ENCODE measurements at regions not wholly inside any gene's neighbourhood (a gene's known extent, or its start where the extent isn't known, plus 50 kb on each side); places are given as distances from the start of the nearest gene placed in this dataset.

- TF ChIP-seq CTCF (IDR thresholded peaks at IDR 0.05) = no peak
Observed at GRCh38 chr11:70612459-70613141, 214.3 kb downstream of the CTTN start.

GRCh38 chr11:70614034-70614681 is 215.8 kb downstream of the CTTN start:
- no peak for TF ChIP-seq CTCF (IDR thresholded peaks at IDR 0.05)

- TF ChIP-seq CTCF (IDR thresholded peaks at IDR 0.05) = no peak
Observed at GRCh38 chr11:70615036-70615875, 216.9 kb downstream of the CTTN start.

- no peak for TF ChIP-seq CTCF (IDR thresholded peaks at IDR 0.05)
Observed at GRCh38 chr11:70616317-70616716, 218.0 kb downstream of the CTTN start.

GRCh38 chr11:70616938-70617654 is 218.8 kb downstream of the CTTN start:
- no peak for TF ChIP-seq CTCF (IDR thresholded peaks at IDR 0.05)

- TF ChIP-seq CTCF (IDR thresholded peaks at IDR 0.05) = no peak
Observed at GRCh38 chr11:70618431-70619101, 220.2 kb downstream of the CTTN start.

GRCh38 chr11:70619591-70619990 is 221.3 kb downstream of the CTTN start:
- no peak for TF ChIP-seq CTCF (IDR thresholded peaks at IDR 0.05)

All from LNCAP (cell line).